Muscle of leg (tissue), 3 donors: ENCODE measurements at regions not wholly inside any gene's neighbourhood (a gene's known extent, or its start where the extent isn't known, plus 50 kb on each side); places are given as distances from the start of the nearest gene placed in this dataset.

Source experiments
- DNase-seq: peaks from one replicate; pipeline ENCODE4 v3.0.0; 2013
- H3K27ac ChIP-seq: one replicate; pipeline ENCODE4 v1.5.1; 2013; ENCODE audit warnings: mild to moderate bottlenecking, low read length, control low read depth
- H3K27me3 ChIP-seq: one replicate; pipeline ENCODE4 v1.6.1; 2013; ENCODE audit warnings: low read length; ENCODE audit not compliant: control insufficient read depth, insufficient read depth
- H3K36me3 ChIP-seq: one replicate; pipeline ENCODE4 v1.6.1; 2013; ENCODE audit warnings: low read length; ENCODE audit not compliant: control insufficient read depth, insufficient read depth
- H3K4me1 ChIP-seq: one replicate; pipeline ENCODE4 v1.6.1; 2013; ENCODE audit warnings: low read length; ENCODE audit not compliant: control insufficient read depth, insufficient read depth
- H3K4me3 ChIP-seq: one replicate; pipeline ENCODE4 v1.5.1; 2013; ENCODE audit warnings: low read length, control low read depth
- H3K9me3 ChIP-seq: replicated peaks from 2 replicates; pipeline ENCODE4 v1.6.1; 2013; ENCODE audit warnings: low read depth, low read length; ENCODE audit not compliant: control insufficient read depth
- WGBS: methylation state at CpG from one replicate; pipeline ENCODE4 v1.1.5; 2013; ENCODE audit warnings: missing lambda C conversion rate; ENCODE audit not compliant: insufficient coverage; 5-methylcytosine and 5-hydroxymethylcytosine counted together

DNA sequence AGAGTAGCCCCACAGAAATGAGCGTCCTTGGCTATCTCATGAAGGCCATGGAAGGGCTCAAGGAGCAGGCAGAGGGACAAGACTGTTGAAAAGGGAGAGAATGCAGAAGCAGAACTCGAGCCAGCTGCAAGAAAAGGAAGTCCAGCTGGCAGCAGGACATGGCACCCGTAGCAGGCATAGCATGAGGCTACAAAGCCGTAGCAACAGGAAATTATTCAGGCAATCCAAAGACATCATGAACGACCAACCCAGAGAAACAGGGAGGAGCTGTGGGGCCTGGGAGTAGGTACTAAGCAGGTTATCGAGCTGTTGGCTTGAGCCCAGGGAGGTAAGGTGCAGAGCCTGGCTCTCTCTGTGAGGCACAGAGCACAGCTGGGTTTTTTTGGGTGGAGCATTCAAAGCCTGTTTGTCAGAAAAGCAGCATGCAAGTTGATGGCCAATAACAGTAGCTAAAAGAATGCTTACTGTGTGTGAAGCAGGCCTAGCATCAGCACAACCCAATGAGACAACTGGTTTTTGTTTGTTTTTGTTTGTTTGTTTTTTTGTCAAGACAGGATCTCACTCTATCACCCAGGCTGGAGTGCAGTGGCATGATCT lies 144.0 kb upstream of the SMAD3 start:
- H3K27ac ChIP-seq, result peak overlapping the region; percentile 20
- H3K9me3 ChIP-seq, result peaks cover 19% of the 10 kb centered on the region
- H3K36me3 ChIP-seq, result no peaks in the 10 kb centered on the region
- H3K4me1 ChIP-seq, result peaks cover 7% of the 10 kb centered on the region
- peak; percentile 77 for DNase-seq
- H3K27me3 ChIP-seq, result peaks cover 2% of the 10 kb centered on the region
- 31% methylated on average over 4 of the region's 6 CpGs for WGBS
- H3K4me3 ChIP-seq, result no peak overlapping the region

DNA sequence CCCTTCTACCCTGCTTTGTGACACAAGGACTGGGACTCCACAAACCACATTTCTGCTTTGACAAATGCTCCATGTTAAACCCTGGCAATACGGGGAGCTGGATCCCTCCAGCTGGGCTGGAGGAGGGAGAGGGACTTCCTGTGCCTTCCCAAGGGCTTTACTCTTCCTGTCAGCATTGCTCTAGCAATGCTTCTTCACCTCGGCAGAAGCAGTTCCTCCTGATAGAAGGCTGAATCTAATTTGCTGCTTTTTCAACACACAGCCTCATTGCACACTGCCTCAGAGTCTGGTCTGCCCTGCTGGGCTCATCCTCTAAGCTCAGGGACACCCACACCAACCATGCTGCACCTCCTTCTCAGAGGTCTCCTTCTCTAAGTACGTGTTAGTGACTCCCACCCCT lies 142.8 kb upstream of the SMAD3 start:
- 41% methylated on average over 2 of the region's 3 CpGs for WGBS
- Histone ChIP-seq H3K9me3 (peaks cover 17% of the 10 kb centered on the region), H3K4me3 (no peak overlapping the region), H3K27me3 (peaks cover 2% of the 10 kb centered on the region), H3K4me1 (peaks cover 7% of the 10 kb centered on the region), H3K27ac (no peak overlapping the region), H3K36me3 (no peaks in the 10 kb centered on the region)
- no peak for DNase-seq

- peaks cover 2% of the 10 kb centered on the region for H3K27me3 ChIP-seq
- WGBS, result 27% methylated on average over 7 of the region's 7 CpGs
- no peaks in the 10 kb centered on the region for H3K36me3 ChIP-seq
- H3K4me3 ChIP-seq, result no peak overlapping the region
- no peak overlapping the region for H3K27ac ChIP-seq
- peaks cover 11% of the 10 kb centered on the region for H3K9me3 ChIP-seq
- DNase-seq, result no peak
- peaks cover 7% of the 10 kb centered on the region for H3K4me1 ChIP-seq
Measured at GRCh38 chr15:66923438-66923881, 141.9 kb upstream of the SMAD3 start.

GRCh38 chr15:66924889-66925288 lies 140.5 kb upstream of the SMAD3 start:
- WGBS, result 92% methylated on average over 2 of the region's 3 CpGs
- no peak for DNase-seq

DNA sequence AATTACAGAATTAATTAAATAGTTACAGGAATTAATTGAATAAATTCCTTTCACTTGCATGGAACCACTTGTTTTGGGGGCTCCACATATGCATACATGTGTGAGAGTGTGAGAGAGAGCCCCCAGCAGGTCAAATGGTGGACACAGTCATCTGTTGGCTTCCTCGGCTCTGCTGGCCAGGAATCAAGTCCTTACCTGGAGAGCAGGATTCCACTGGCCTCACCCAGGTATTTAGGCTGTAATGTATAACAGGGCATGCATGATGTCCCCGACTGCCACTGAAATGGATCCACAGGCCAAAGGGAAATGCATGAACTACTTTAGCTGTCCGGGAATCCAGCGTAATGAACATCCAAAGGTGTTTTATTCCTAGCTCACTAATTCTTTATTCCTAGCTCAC lies 139.7 kb upstream of the SMAD3 start:
- Histone ChIP-seq H3K4me3 (no peak overlapping the region), H3K27me3 (peaks cover 2% of the 10 kb centered on the region), H3K27ac (no peak overlapping the region), H3K9me3 (peaks cover 11% of the 10 kb centered on the region), H3K4me1 (peaks cover 8% of the 10 kb centered on the region), H3K36me3 (no peaks in the 10 kb centered on the region)
- no peak for DNase-seq
- 85% methylated on average over 2 of the region's 4 CpGs for WGBS

More at GRCh38 chr15:66924889-66925288, 140.5 kb upstream of the SMAD3 start:
- Histone ChIP-seq H3K9me3 (peaks cover 11% of the 10 kb centered on the region), H3K36me3 (no peaks in the 10 kb centered on the region), H3K27me3 (peaks cover 2% of the 10 kb centered on the region), H3K27ac (no peak overlapping the region), H3K4me1 (peaks cover 7% of the 10 kb centered on the region), H3K4me3 (no peak overlapping the region)

- Histone ChIP-seq H3K4me3 (no peak overlapping the region), H3K36me3 (no peaks in the 10 kb centered on the region), H3K9me3 (peaks cover 8% of the 10 kb centered on the region), H3K4me1 (peaks cover 6% of the 10 kb centered on the region), H3K27me3 (peaks cover 2% of the 10 kb centered on the region), H3K27ac (no peak overlapping the region)
- WGBS, result 90% methylated on average over 2 of the region's 4 CpGs
- DNase-seq, result no peak
Measured at GRCh38 chr15:66927201-66928077, 138.0 kb upstream of the SMAD3 start.

GRCh38 chr15:66928101-66928500 lies 137.3 kb upstream of the SMAD3 start:
- peaks cover 6% of the 10 kb centered on the region for H3K4me1 ChIP-seq
- no peak overlapping the region for H3K27ac ChIP-seq
- H3K27me3 ChIP-seq, result no peaks in the 10 kb centered on the region
- H3K9me3 ChIP-seq, result peaks cover 2% of the 10 kb centered on the region
- no peaks in the 10 kb centered on the region for H3K36me3 ChIP-seq
- H3K4me3 ChIP-seq, result no peak overlapping the region
- DNase-seq, result no peak

DNA sequence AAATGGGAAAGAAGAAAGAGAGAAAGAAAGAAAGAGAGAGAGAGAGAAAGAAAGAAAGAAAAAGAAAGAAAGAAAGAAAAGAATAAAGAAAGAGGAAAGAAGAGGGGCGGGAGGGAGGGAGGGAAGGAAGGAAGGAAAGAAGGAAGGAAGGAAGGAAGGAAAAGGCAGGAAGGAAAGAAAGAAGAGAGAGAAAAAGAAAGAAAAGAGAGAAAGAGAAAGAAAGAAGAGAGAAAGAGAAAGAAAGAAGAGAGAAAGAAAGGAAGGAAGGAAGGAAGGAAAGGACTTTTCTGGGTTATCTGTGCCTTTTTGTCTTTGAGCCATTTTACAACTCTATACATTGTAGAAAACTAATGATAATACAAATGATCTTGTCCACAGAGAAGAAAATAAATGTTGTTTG lies 136.6 kb upstream of the SMAD3 start:
- Histone ChIP-seq H3K4me1 (peaks cover 6% of the 10 kb centered on the region), H3K27ac (no peak overlapping the region), H3K9me3 (no peaks in the 10 kb centered on the region), H3K27me3 (no peaks in the 10 kb centered on the region), H3K36me3 (no peaks in the 10 kb centered on the region), H3K4me3 (no peak overlapping the region)
- no peak for DNase-seq
- WGBS, result 81% methylated on average over 1 of the region's 1 CpG

DNA sequence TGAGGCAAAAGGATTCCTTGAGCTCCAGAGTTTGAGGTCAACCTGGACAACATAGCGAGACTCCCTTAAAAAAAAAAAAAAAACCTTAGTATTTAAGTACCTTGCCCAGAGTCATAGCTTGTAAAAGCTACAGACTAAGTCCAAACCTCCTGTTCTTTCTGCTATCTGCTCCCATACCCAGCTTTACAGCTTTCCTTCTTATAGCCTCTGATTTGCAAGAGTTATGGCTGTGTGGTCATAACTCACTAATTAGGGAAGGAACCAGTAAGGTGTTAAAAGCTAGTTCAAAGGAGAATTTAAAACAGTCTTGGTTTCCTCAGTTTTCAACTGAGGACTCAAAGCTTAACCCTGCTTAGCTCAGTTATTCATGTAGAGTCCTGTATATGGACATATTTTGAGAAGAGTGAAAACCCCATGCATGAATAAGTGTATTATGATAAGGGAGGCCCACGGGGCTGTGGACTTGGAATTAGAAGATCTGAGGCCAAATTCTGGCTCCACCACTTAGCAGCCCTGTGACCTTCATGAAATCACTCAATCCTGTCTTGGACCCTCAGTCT lies 135.5 kb upstream of the SMAD3 start:
- no CpG with 5 or more reads among the region's 2 CpGs for WGBS
- H3K4me3 ChIP-seq, result no peak overlapping the region
- H3K27me3 ChIP-seq, result no peaks in the 10 kb centered on the region
- H3K27ac ChIP-seq, result no peak overlapping the region
- no peaks in the 10 kb centered on the region for H3K36me3 ChIP-seq
- peaks cover 6% of the 10 kb centered on the region for H3K4me1 ChIP-seq
- H3K9me3 ChIP-seq, result no peaks in the 10 kb centered on the region
- DNase-seq, result no peak
